SK-N-SH (cell line): ENCODE measurements at regions not wholly inside any gene's neighbourhood (a gene's known extent, or its start where the extent isn't known, plus 50 kb on each side); places are given as distances from the start of the nearest gene placed in this dataset.

ENCODE experiments used
- CTCF ChIA-PET: fragments of 300-600, 350-600 bp; formaldehyde crosslinking; extraction: SDS; loops from one replicate; lab custom pipeline; 2021; lab: Yijun Ruan, JAX
- POLR2A ChIA-PET: fragments of 350-600 bp; sonication (Branson Sonifier 250); formaldehyde crosslinking; extraction: SDS; loops from one replicate; lab custom pipeline; 2020; ENCODE audit warnings: antibody characterized with exemption, inconsistent platforms; lab: Yijun Ruan, JAX
- DNase-seq: peaks from one replicate; pipeline ENCODE4 v3.0.0; 2012
- H2AFZ ChIP-seq: fragments of 200-600 bp; sonication (generic); 2 replicates; pipeline ENCODE4 v1.8.1; 2016; ENCODE audit warnings: antibody characterized with exemption, mild to moderate bottlenecking, low read depth
- H3F3A ChIP-seq: fragments of 200-600 bp; sonication (generic); replicated peaks from 2 replicates; pipeline ENCODE3; 2016; ENCODE audit warnings: antibody characterized with exemption, mild to moderate bottlenecking; ENCODE audit not compliant: insufficient read depth
- H3K27ac ChIP-seq, 2 experiments: fragments of 200-500 bp in 1 of 2; fragments of 200-600 bp in 1 of 2; sonication (Bioruptor generic) in 1 of 2; sonication (generic), shearing (Covaris generic) in 1 of 2; 2 replicates each; pipeline versions ENCODE4 v1.5.1 to v1.6.1; 2014 to 2016; ENCODE audit warnings: low read depth in 2 of 2, inconsistent platforms in 1 of 2, low read length in 1 of 2, mild to moderate bottlenecking in 1 of 2, mixed read lengths in 1 of 2
- H3K27me3 ChIP-seq: fragments of 200-600 bp; sonication (generic), shearing (Covaris generic); 2 replicates; pipeline ENCODE4 v1.6.1; 2016; ENCODE audit warnings: mixed run types; ENCODE audit not compliant: insufficient read depth
- H3K36me3 ChIP-seq, 2 experiments: fragments of 200-500 bp in 1 of 2; fragments of 200-600 bp in 1 of 2; sonication (Bioruptor generic) in 1 of 2; sonication (generic) in 1 of 2; replicated peaks in 1 of 2; 2 replicates each; pipeline versions ENCODE3 to v1.5.1; 2014 to 2016; ENCODE audit warnings: low read length in 1 of 2, mild to moderate bottlenecking in 1 of 2; ENCODE audit not compliant: insufficient read depth in 2 of 2, control insufficient read depth in 1 of 2
- H3K4me1 ChIP-seq, 2 experiments: fragments of 200-500 bp in 1 of 2; fragments of 200-600 bp in 1 of 2; sonication (Bioruptor generic) in 1 of 2; sonication (generic), shearing (Covaris generic) in 1 of 2; 2 replicates each; pipeline versions ENCODE4 v1.5.1 to v1.6.1; 2014 to 2016; ENCODE audit warnings: low read depth in 1 of 2, low read length in 1 of 2, mixed run types in 1 of 2; ENCODE audit not compliant: insufficient read depth in 2 of 2, control insufficient read depth in 1 of 2
- H3K4me2 ChIP-seq: fragments of 200-600 bp; sonication (generic), shearing (Covaris generic); 2 replicates; pipeline ENCODE4 v1.6.1; 2017; ENCODE audit warnings: mixed run types
- H3K4me3 ChIP-seq, 2 experiments: fragments of 200-500 bp in 1 of 2; fragments of 200-600 bp in 1 of 2; sonication (Bioruptor generic) in 1 of 2; sonication (generic), shearing (Covaris generic) in 1 of 2; 2 replicates each; pipeline versions ENCODE4 v1.5.1 to v1.8.1; 2014 to 2016; ENCODE audit warnings: low read depth in 2 of 2, inconsistent platforms in 1 of 2, low read length in 1 of 2, mild to moderate bottlenecking in 1 of 2, mixed read lengths in 1 of 2, moderate library complexity in 1 of 2
- H3K79me2 ChIP-seq: fragments of 200-600 bp; sonication (generic); 2 replicates; pipeline ENCODE4 v1.8.1; 2017; ENCODE audit warnings: mild to moderate bottlenecking; ENCODE audit not compliant: insufficient read depth
- H3K9ac ChIP-seq: fragments of 200-600 bp; sonication (generic); 2 replicates; pipeline ENCODE4 v1.6.1; 2017; ENCODE audit warnings: mixed run types
- H3K9me2 ChIP-seq: fragments of 200-600 bp; sonication (generic); 2 replicates; pipeline ENCODE4 v1.6.1; 2017; ENCODE audit warnings: mixed run types
- H3K9me3 ChIP-seq: fragments of 200-600 bp; sonication (generic); 2 replicates; pipeline ENCODE4 v1.6.1; 2017; ENCODE audit warnings: mixed run types, mild to moderate bottlenecking, moderate library complexity
- H4K20me1 ChIP-seq: fragments of 200-600 bp; sonication (generic); 2 replicates; pipeline ENCODE4 v1.6.1; 2017; ENCODE audit warnings: mild to moderate bottlenecking, mixed run types; ENCODE audit not compliant: insufficient read depth
- ELF1 ChIP-seq: IDR thresholded peaks from 2 replicates; pipeline ENCODE4 v1.4.0; 2012
- EP300 ChIP-seq, 2 experiments: IDR thresholded peaks; 2 replicates each; pipeline versions ENCODE4 v1.4.0 to v1.6.1; 2012; ENCODE audit warnings: borderline replicate concordance in 1 of 2, low read depth in 1 of 2, low read length in 1 of 2
- EZH2phosphoT487 ChIP-seq: fragments of 200-600 bp; sonication (generic); IDR thresholded peaks from 2 replicates; pipeline ENCODE4 v1.6.1; 2017; ENCODE audit warnings: low read depth, mixed run types, mild to moderate bottlenecking, antibody characterized with exemption, moderate library complexity, borderline replicate concordance
- GABPA ChIP-seq: IDR thresholded peaks from 2 replicates; pipeline ENCODE4 v1.4.0; 2012; ENCODE audit warnings: low read depth, mild to moderate bottlenecking
- MEF2A ChIP-seq: IDR thresholded peaks from 2 replicates; pipeline ENCODE4 v1.4.0; 2012; ENCODE audit warnings: low read depth, borderline replicate concordance
- POLR2AphosphoS5 ChIP-seq: IDR thresholded peaks from 2 replicates; pipeline ENCODE4 v1.6.1; 2012; ENCODE audit warnings: low read depth, low read length
- RAD21 ChIP-seq: IDR thresholded peaks from 2 replicates; pipeline ENCODE4 v1.6.1; 2012; ENCODE audit warnings: mild to moderate bottlenecking, low read length
- RCOR1 ChIP-seq: fragments of 150-350 bp; IDR thresholded peaks from 2 replicates; pipeline ENCODE4 v1.6.1; 2017; ENCODE audit warnings: antibody characterized with exemption, low read length
- SIN3A ChIP-seq: IDR thresholded peaks from 2 replicates; pipeline ENCODE4 v1.6.1; 2012; ENCODE audit warnings: low read depth, mild to moderate bottlenecking, low read length, moderate library complexity, borderline replicate concordance
- SMC3 ChIP-seq: IDR thresholded peaks from 2 replicates; pipeline ENCODE4 v1.6.1; 2012; ENCODE audit warnings: low read depth, low read length, improper control_type of control experiment
- YY1 ChIP-seq: IDR thresholded peaks from 2 replicates; pipeline ENCODE4 v1.4.0; 2012; ENCODE audit warnings: low read depth, mild to moderate bottlenecking
- WGBS: methylation state at CpG from one replicate; pipeline ENCODE4 v1.1.6; 2017; ENCODE audit warnings: low lambda C conversion rate; 5-methylcytosine and 5-hydroxymethylcytosine counted together
- TF ChIP-seq, protein P1 (sequence below): fragments of 150-350 bp; IDR thresholded peaks from 2 replicates; pipeline ENCODE4 v1.6.1; 2017; ENCODE audit warnings: antibody characterized with exemption, low read length, low read depth, borderline replicate concordance
- TF ChIP-seq, protein P2 (sequence below): fragments of 150-350 bp; IDR thresholded peaks from 2 replicates; pipeline ENCODE4 v1.6.1; 2016; ENCODE audit warnings: mild to moderate bottlenecking, low read depth, low read length
- TF ChIP-seq, protein P3 (sequence below): IDR thresholded peaks from 2 replicates; pipeline ENCODE4; 2012

DNA sequence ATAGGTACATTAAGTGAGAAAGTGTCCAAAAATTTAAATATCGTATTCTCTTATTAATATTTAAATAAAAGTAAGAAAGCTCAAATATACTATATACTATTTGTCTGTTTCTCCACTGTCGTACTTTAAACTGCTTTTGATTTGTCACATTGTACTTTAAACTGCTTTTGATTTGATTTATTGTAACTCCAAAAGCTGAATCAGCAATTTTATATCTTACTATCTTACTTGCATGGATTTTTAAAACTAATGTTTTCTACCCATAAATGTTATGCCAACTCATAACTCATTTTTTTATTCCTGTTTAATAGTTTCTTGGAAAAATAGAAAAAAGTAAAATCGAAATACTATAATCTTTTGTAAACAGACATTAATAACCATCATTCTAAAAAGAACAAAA, 1128.2 kb upstream of the ACVR2A start:
- Histone ChIP-seq H3K9me3 (no peaks in the 10 kb centered on the region), H3K4me1 (no peaks in the 10 kb centered on the region), H3K79me2 (no peaks in the 10 kb centered on the region), H3K9me2 (no peaks in the 10 kb centered on the region), H3F3A (no peaks in the 10 kb centered on the region), H4K20me1 (no peaks in the 10 kb centered on the region), H3K4me2 (no peak overlapping the region), H2AFZ (no peak overlapping the region), H3K27ac (no peak overlapping the region), H3K36me3 (no peaks in the 10 kb centered on the region), H3K27me3 (no peaks in the 10 kb centered on the region), H3K9ac (no peak overlapping the region), H3K4me3 (no peak overlapping the region)
- WGBS: 17% methylated on average over 3 of the region's 3 CpGs
- ChIA-PET POLR2A (no interaction called here), CTCF (interaction anchor here (0.6 kb wide), 1 partner anchor 13 kb away, joined by 3 read pairs; no protein-coding TSS in a partner anchor)
- TF ChIP-seq MEF2A: no peak
- TF ChIP-seq POLR2AphosphoS5: no peak
- TF ChIP-seq EP300 (IDR thresholded peaks at IDR 0.05; ENCODE audit: borderline replicate concordance in 1 of 2, low read depth in 1 of 2, low read length in 1 of 2): no peak
- TF ChIP-seq, protein P1, sequence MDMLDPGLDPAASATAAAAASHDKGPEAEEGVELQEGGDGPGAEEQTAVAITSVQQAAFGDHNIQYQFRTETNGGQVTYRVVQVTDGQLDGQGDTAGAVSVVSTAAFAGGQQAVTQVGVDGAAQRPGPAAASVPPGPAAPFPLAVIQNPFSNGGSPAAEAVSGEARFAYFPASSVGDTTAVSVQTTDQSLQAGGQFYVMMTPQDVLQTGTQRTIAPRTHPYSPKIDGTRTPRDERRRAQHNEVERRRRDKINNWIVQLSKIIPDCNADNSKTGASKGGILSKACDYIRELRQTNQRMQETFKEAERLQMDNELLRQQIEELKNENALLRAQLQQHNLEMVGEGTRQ: no peak
- no peak for DNase-seq

DNA sequence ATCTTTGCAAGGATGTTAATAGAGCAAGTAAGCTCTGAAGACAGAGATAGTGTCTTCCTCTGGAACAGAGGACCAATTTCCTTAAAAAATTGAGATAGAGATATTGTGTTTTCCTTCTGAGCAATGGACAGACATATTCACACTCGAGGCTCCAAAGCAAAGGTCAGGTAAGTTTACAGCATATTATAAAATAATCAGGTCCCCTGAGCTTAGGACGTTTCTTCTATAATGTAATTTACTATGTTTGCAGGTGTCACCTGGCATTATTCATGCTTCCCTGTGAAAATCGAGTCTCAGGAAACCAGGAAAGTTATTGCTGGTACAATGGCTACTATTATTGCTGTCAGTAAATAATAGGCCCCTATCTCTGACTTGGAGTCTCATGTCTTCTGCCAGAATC, 1135.8 kb upstream of the ACVR2A start:
- Histone ChIP-seq H3K4me3 (no peak overlapping the region), H3K9me3 (no peaks in the 10 kb centered on the region), H3K36me3 (no peaks in the 10 kb centered on the region), H3K9me2 (no peaks in the 10 kb centered on the region), H2AFZ (no peak overlapping the region), H3K9ac (no peak overlapping the region), H3K4me1 (no peaks in the 10 kb centered on the region), H3K27me3 (no peaks in the 10 kb centered on the region), H3F3A (no peaks in the 10 kb centered on the region), H3K79me2 (no peaks in the 10 kb centered on the region), H3K27ac (no peak overlapping the region), H4K20me1 (no peaks in the 10 kb centered on the region), H3K4me2 (no peak overlapping the region)
- CTCF ChIA-PET: no interaction called here
- DNase-seq: no peak
- TF ChIP-seq SMC3 (no peak), RAD21 (no peak), GABPA (no peak), EZH2phosphoT487 (no peak), ELF1 (no peak), RCOR1 (no peak), YY1 (no peak), SIN3A (no peak), POLR2AphosphoS5 (no peak)
- TF ChIP-seq, protein P2, sequence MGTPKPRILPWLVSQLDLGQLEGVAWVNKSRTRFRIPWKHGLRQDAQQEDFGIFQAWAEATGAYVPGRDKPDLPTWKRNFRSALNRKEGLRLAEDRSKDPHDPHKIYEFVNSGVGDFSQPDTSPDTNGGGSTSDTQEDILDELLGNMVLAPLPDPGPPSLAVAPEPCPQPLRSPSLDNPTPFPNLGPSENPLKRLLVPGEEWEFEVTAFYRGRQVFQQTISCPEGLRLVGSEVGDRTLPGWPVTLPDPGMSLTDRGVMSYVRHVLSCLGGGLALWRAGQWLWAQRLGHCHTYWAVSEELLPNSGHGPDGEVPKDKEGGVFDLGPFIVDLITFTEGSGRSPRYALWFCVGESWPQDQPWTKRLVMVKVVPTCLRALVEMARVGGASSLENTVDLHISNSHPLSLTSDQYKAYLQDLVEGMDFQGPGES: no peak
- TF ChIP-seq, protein P1: no peak
- TF ChIP-seq, protein P3, sequence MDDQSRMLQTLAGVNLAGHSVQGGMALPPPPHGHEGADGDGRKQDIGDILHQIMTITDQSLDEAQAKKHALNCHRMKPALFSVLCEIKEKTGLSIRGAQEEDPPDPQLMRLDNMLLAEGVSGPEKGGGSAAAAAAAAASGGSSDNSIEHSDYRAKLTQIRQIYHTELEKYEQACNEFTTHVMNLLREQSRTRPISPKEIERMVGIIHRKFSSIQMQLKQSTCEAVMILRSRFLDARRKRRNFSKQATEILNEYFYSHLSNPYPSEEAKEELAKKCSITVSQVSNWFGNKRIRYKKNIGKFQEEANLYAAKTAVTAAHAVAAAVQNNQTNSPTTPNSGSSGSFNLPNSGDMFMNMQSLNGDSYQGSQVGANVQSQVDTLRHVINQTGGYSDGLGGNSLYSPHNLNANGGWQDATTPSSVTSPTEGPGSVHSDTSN: no peak
- POLR2A ChIA-PET: no interaction called here
- 3% methylated on average over 3 of the region's 3 CpGs for WGBS
